ENCODE measurements at regions not wholly inside any gene's neighbourhood (a gene's known extent, or its start where the extent isn't known, plus 50 kb on each side); places are given as distances from the start of the nearest gene placed in this dataset.
"Not testable (repeated sequence)": the region's sequence is repeated elsewhere in the genome, so short reads cannot be mapped to it uniquely, and the experiment has no call there.

- DNase-seq: no peak
Measured at GRCh38 chr14:94827711-94828447, 58.0 kb upstream of the GSC start.

DNA sequence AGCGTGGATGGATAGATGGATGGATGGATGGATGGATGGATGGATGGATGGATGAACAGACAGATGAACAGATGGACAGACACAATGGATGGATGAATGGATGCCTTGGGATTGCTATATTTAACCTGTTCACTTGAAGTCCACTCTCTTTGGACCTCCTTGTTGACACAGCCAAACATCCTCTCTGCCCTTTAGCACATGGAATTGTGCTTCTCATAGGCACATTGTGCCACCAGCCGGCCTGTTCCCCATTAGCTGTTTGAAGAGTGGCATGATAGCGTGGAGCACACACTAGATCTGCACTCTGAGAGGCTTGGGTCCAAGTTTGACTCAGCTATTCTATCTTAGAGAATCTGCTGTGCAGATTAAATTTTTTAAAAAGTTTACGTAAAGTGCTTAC, 56.9 kb upstream of the GSC start:
- no peak for DNase-seq

- DNase-seq: peak; percentile 2
Measured at GRCh38 chr14:94823556-94824341, 53.8 kb upstream of the GSC start.

GRCh38 chr14:94821705-94822104, 51.8 kb upstream of the GSC start:
- DNase-seq: no peak

DNA sequence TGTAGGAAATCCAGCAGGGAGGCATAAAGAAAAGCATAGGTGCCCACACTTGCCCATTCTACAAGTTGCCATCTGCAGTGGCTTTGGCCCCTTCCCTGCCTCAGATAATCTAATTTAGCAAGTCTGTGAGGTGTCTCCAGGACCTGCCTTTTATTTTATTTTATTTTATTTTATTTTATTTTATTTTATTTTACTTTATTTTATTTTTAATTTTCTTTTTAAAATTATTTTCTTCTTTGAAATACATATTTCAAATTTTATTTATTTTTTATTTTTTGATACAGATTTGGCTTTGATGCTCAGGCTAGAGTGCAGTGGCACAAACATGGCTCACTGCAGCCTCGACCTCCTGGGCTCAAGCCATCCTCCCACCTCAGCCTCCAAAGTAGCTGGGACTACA, 51.0 kb upstream of the GSC start:
- DNase-seq: not testable (repeated sequence)
